RCC 7860 (cell line): ENCODE measurements at regions not wholly inside any gene's neighbourhood (a gene's known extent, or its start where the extent isn't known, plus 50 kb on each side); places are given as distances from the start of the nearest gene placed in this dataset.
A peak's percentile ranks its signal among the peaks of the same experiment; 100 is the strongest.
"Not testable (repeated sequence)": the region's sequence is repeated elsewhere in the genome, so short reads cannot be mapped to it uniquely, and the experiment has no call there.

Experiments used
- DNase-seq: peaks from one replicate; pipeline ENCODE4 v3.0.0-alpha.2; 2015; ENCODE audit warnings: low spot score
- FAIRE-seq: peaks from 2 replicates; lab custom pipeline; 2012; peaks lifted over from hg19 to GRCh38; lab: Jason Lieb, UNC

GRCh38 chr7:65317372-65317771, 56.3 kb upstream of the ZNF92 start:
- no peak for DNase-seq
- no peak for FAIRE-seq

GRCh38 chr7:65310761-65311160, 62.9 kb upstream of the ZNF92 start:
- DNase-seq (no peak), FAIRE-seq (no peak)

- no peak for FAIRE-seq
Observed at GRCh38 chr7:65308300-65308678, 65.4 kb upstream of the ZNF92 start.

GRCh38 chr7:65307651-65308299, 65.9 kb upstream of the ZNF92 start:
- DNase-seq (peak; percentile 56), FAIRE-seq (peak; percentile 49)

More at GRCh38 chr7:65308300-65308678, 65.4 kb upstream of the ZNF92 start:
- no peak for DNase-seq

GRCh38 chr7:65304175-65304574, 69.5 kb upstream of the ZNF92 start:
- no peak for DNase-seq
- no peak for FAIRE-seq

- no peak for FAIRE-seq
- no peak for DNase-seq
Observed at GRCh38 chr7:65302883-65303282, 70.8 kb upstream of the ZNF92 start.

GRCh38 chr7:65301007-65301406, 72.6 kb upstream of the ZNF92 start:
- FAIRE-seq (no peak), DNase-seq (no peak)

GRCh38 chr7:65295409-65295808, 78.2 kb upstream of the ZNF92 start:
- DNase-seq, result no peak
- no peak for FAIRE-seq

- not testable (repeated sequence) for FAIRE-seq, DNase-seq
Observed at GRCh38 chr7:65290340-65290739, 83.3 kb upstream of the ZNF92 start.

- FAIRE-seq (no peak), DNase-seq (no peak)
Observed at GRCh38 chr7:65287023-65287422, 86.6 kb upstream of the ZNF92 start.

GRCh38 chr7:65285906-65286864, 87.5 kb upstream of the ZNF92 start:
- no peak for DNase-seq
- FAIRE-seq, result no peak

- not testable (repeated sequence) for FAIRE-seq, DNase-seq
Observed at GRCh38 chr7:65285241-65285640, 88.4 kb upstream of the ZNF92 start.

GRCh38 chr7:65279795-65280194, 93.9 kb upstream of the ZNF92 start:
- FAIRE-seq (no peak), DNase-seq (no peak)

GRCh38 chr7:65276822-65277221, 96.8 kb upstream of the ZNF92 start:
- FAIRE-seq (no peak), DNase-seq (no peak)

GRCh38 chr7:65271502-65271901, 102.2 kb upstream of the ZNF92 start:
- not testable (repeated sequence) for FAIRE-seq, DNase-seq

GRCh38 chr7:65269150-65269856, 104.4 kb upstream of the ZNF92 start:
- FAIRE-seq (peak; percentile 73), DNase-seq (peak; percentile 82)

GRCh38 chr7:65268782-65269149, 104.9 kb upstream of the ZNF92 start:
- no peak for FAIRE-seq
- DNase-seq, result no peak

GRCh38 chr7:65265933-65266519, 107.6 kb upstream of the ZNF92 start:
- DNase-seq (no peak), FAIRE-seq (no peak)

- FAIRE-seq, result no peak
- no peak for DNase-seq
Observed at GRCh38 chr7:65264258-65264657, 109.4 kb upstream of the ZNF92 start.

GRCh38 chr7:65260673-65261072, 113.0 kb upstream of the ZNF92 start:
- DNase-seq, FAIRE-seq: not testable (repeated sequence)
